Spleen (tissue), 7 donors: ENCODE measurements at regions not wholly inside any gene's neighbourhood (a gene's known extent, or its start where the extent isn't known, plus 50 kb on each side); places are given as distances from the start of the nearest gene placed in this dataset.

Experiments
- POLR2A ChIP-seq, 3 donors: fragments of 450-650 bp; IDR thresholded peaks; one replicate each; pipeline ENCODE4 v1.5.1; 2017; ENCODE audit warnings: antibody characterized with exemption in 3 of 3, mild to moderate bottlenecking in 1 of 3
- POLR2AphosphoS5 ChIP-seq, 3 donors: sonication (generic); formaldehyde crosslinking; IDR thresholded peaks; one replicate each; pipeline ENCODE4 v1.5.1; 2017; ENCODE audit warnings: antibody characterized with exemption in 3 of 3
- TF ChIP-seq, protein P1 (sequence below), 11 experiments: fragments of 200-600 bp in 7 of 11; fragments of 450-650 bp in 4 of 11; sonication (generic) in 4 of 11; IDR thresholded peaks in 8 of 11; conservative IDR thresholded peaks in 3 of 11; 1 replicate in 7 of 11; 2 replicates in 4 of 11; pipeline versions ENCODE4 v1.4.0 to v1.8.0; 2016 to 2021; ENCODE audit warnings: antibody characterized with exemption in 11 of 11, inconsistent platforms in 4 of 11, mild to moderate bottlenecking in 1 of 11
- donor health status: DM: no; HTN: no; CAD: no; lungs with moderate emphysema.
- donor health status: DM: no; HTN: no; CAD: no.
- donor health status: DM: no; HTN: no; CAD: no.

DNA sequence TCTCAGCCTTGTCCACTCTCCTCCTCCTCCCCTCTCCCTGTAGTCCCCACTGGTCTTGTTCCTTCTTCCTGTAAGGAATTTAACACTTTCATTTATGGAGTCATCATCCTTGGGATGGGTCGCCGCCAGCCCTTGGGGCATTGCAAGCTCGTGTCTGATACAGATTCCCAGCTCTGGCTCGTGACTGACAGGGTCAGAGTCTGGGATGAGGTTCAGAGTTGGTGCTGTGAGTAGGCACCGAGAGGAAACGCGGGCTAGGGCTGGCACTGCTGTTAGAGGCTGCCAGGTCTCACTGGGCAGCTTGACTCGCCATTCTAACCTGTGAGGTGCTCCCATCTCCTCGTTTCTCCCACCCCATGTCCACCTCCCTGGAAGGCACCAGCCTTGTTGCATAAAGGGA, 407.0 kb downstream of the SOX9 start:
- TF ChIP-seq, protein P1, sequence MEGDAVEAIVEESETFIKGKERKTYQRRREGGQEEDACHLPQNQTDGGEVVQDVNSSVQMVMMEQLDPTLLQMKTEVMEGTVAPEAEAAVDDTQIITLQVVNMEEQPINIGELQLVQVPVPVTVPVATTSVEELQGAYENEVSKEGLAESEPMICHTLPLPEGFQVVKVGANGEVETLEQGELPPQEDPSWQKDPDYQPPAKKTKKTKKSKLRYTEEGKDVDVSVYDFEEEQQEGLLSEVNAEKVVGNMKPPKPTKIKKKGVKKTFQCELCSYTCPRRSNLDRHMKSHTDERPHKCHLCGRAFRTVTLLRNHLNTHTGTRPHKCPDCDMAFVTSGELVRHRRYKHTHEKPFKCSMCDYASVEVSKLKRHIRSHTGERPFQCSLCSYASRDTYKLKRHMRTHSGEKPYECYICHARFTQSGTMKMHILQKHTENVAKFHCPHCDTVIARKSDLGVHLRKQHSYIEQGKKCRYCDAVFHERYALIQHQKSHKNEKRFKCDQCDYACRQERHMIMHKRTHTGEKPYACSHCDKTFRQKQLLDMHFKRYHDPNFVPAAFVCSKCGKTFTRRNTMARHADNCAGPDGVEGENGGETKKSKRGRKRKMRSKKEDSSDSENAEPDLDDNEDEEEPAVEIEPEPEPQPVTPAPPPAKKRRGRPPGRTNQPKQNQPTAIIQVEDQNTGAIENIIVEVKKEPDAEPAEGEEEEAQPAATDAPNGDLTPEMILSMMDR (IDR thresholded peaks at IDR 0.05 in 8 of 11, conservative IDR thresholded peaks at IDR 0.05 in 3 of 11): no peak
- TF ChIP-seq POLR2A (IDR thresholded peaks at IDR 0.05) (no peak), POLR2AphosphoS5 (IDR thresholded peaks at IDR 0.05) (no peak)
